Spleen (tissue), 11 donors: ENCODE measurements at regions not wholly inside any gene's neighbourhood (a gene's known extent, or its start where the extent isn't known, plus 50 kb on each side); places are given as distances from the start of the nearest gene placed in this dataset.

Source experiments
- DNase-seq: peaks from one replicate; pipeline ENCODE4 v3.0.0-alpha.2; 2020
- H3K27ac ChIP-seq, 8 donors: fragments of 200-600 bp; sonication (generic) in 7 of 8; 1 replicate in 4 of 8; 2 replicates in 4 of 8; pipeline versions ENCODE4 v1.5.0 to v1.8.0; 2016 to 2021; ENCODE audit warnings: inconsistent platforms in 4 of 8, mild to moderate bottlenecking in 4 of 8, moderate library complexity in 1 of 8
- H3K27me3 ChIP-seq, 7 donors: fragments of 200-600 bp; sonication (generic) in 6 of 7; replicated peaks in 1 of 7; 1 replicate in 4 of 7; 2 replicates in 3 of 7; pipeline versions ENCODE4 v1.5.0 to v1.8.0; 2016 to 2021; ENCODE audit warnings: inconsistent platforms in 3 of 7, mild to moderate bottlenecking in 1 of 7
- H3K36me3 ChIP-seq, 6 donors: fragments of 200-600 bp; sonication (generic) in 5 of 6; 1 replicate in 4 of 6; 2 replicates in 2 of 6; pipeline versions ENCODE4 v1.5.0 to v1.8.0; 2016 to 2021; ENCODE audit warnings: inconsistent platforms in 2 of 6
- H3K4me1 ChIP-seq, 6 donors: fragments of 200-600 bp; sonication (generic) in 5 of 6; 1 replicate in 3 of 6; 2 replicates in 3 of 6; pipeline versions ENCODE4 v1.5.0 to v1.8.0; 2016 to 2021; ENCODE audit warnings: inconsistent platforms in 3 of 6
- H3K4me3 ChIP-seq, 8 donors: fragments of 200-600 bp; sonication (generic) in 7 of 8; 1 replicate in 4 of 8; 2 replicates in 4 of 8; pipeline versions ENCODE4 v1.5.0 to v1.8.0; 2016 to 2021; ENCODE audit warnings: inconsistent platforms in 4 of 8, mild to moderate bottlenecking in 4 of 8, moderate library complexity in 2 of 8
- H3K9me3 ChIP-seq, 8 donors: fragments of 200-600 bp; sonication (generic) in 7 of 8; 1 replicate in 4 of 8; 2 replicates in 4 of 8; pipeline versions ENCODE4 v1.5.0 to v1.8.0; 2016 to 2021; ENCODE audit warnings: inconsistent platforms in 4 of 8
- POLR2A ChIP-seq, 3 donors: fragments of 450-650 bp; IDR thresholded peaks; one replicate each; pipeline ENCODE4 v1.5.1; 2017; ENCODE audit warnings: antibody characterized with exemption in 3 of 3, mild to moderate bottlenecking in 1 of 3
- POLR2AphosphoS5 ChIP-seq, 3 donors: sonication (generic); formaldehyde crosslinking; IDR thresholded peaks; one replicate each; pipeline ENCODE4 v1.5.1; 2017; ENCODE audit warnings: antibody characterized with exemption in 3 of 3
- WGBS, 5 donors: extraction: QIAGEN DNeasy Blood & Tissue Kit in 3 of 5; methylation state at CpG; one replicate each; pipeline versions ENCODE4 v1.1.5 to v1.1.7; 2013 to 2018; 5-methylcytosine and 5-hydroxymethylcytosine counted together
- intact Hi-C: fragments of 100-400 bp; cut with DNase I; formaldehyde crosslinking; loops from one replicate; pipeline ENCODE4 v1.15.0; 2023; ENCODE audit warnings: low total_unique reads
- TF ChIP-seq, protein P1 (sequence below), 11 experiments: fragments of 200-600 bp in 7 of 11; fragments of 450-650 bp in 4 of 11; sonication (generic) in 4 of 11; IDR thresholded peaks in 8 of 11; conservative IDR thresholded peaks in 3 of 11; 1 replicate in 7 of 11; 2 replicates in 4 of 11; pipeline versions ENCODE4 v1.4.0 to v1.8.0; 2016 to 2021; ENCODE audit warnings: antibody characterized with exemption in 11 of 11, inconsistent platforms in 4 of 11, mild to moderate bottlenecking in 1 of 11
- donor health status: healthy with polysubstance abuse.
- donor health status: DM: no; HTN: no; CAD: no; lungs with moderate emphysema.
- donor health status: DM: no; HTN: no; CAD: no.
- donor health status: Bipolar disorder and iron deficiency.
- donor health status: healthy.
- donor health status: DM: no; HTN: no; CAD: no.
- donor health status: DM: yes; HTN: yes; CAD: no.

DNA sequence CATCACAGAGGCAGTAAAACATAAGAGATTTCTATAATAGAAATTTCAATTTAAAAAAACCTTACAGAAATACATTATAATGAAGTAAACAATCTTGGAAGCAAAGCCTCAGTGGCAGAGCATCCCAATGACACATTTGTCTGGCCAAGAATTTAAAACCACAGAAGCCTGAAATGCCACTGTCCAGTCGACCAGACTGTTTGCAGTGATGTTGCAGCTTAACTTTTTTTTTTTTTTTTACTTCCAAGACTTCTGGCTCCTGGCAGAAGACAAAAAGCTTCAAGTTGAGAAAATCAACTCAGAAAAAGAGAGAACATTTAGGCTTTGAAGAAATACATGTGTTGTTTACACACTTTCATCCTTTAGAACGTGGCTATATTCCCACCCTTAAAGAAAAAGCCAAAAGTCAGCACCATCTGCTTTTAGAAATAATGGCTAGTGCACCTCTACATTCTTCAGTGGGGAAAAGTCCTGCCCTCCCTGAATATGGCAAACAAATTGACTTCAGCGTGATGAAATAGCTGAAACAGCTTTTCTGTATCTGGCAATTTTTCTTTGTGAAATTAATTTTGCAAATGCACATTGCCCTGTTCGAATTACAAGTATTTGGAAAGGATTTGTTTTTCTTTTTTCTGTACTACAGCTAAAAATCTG is 205.5 kb upstream of the MON1B start:
- no peak overlapping the region for H3K4me3 ChIP-seq
- DNase-seq = no peak
- 43 to 68% (median 61%) methylated on average over 4 of the region's 4 CpGs for WGBS, 5 donors
- intact Hi-C loops = no loop called here
- H3K27me3 ChIP-seq = no peaks in the 10 kb centered on the region
- H3K27ac ChIP-seq = no peak overlapping the region
- TF ChIP-seq, protein P1, sequence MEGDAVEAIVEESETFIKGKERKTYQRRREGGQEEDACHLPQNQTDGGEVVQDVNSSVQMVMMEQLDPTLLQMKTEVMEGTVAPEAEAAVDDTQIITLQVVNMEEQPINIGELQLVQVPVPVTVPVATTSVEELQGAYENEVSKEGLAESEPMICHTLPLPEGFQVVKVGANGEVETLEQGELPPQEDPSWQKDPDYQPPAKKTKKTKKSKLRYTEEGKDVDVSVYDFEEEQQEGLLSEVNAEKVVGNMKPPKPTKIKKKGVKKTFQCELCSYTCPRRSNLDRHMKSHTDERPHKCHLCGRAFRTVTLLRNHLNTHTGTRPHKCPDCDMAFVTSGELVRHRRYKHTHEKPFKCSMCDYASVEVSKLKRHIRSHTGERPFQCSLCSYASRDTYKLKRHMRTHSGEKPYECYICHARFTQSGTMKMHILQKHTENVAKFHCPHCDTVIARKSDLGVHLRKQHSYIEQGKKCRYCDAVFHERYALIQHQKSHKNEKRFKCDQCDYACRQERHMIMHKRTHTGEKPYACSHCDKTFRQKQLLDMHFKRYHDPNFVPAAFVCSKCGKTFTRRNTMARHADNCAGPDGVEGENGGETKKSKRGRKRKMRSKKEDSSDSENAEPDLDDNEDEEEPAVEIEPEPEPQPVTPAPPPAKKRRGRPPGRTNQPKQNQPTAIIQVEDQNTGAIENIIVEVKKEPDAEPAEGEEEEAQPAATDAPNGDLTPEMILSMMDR (IDR thresholded peaks at IDR 0.05 in 8 of 11, conservative IDR thresholded peaks at IDR 0.05 in 3 of 11) = no peak
- TF ChIP-seq POLR2AphosphoS5 (IDR thresholded peaks at IDR 0.05) (no peak), POLR2A (IDR thresholded peaks at IDR 0.05) (no peak)
- peaks cover 0 to 7% (median 2%) of the 10 kb centered on the region in 8 donors for H3K9me3 ChIP-seq
- no peaks in the 10 kb centered on the region for H3K4me1 ChIP-seq
- H3K36me3 ChIP-seq = no peaks in the 10 kb centered on the region

DNA sequence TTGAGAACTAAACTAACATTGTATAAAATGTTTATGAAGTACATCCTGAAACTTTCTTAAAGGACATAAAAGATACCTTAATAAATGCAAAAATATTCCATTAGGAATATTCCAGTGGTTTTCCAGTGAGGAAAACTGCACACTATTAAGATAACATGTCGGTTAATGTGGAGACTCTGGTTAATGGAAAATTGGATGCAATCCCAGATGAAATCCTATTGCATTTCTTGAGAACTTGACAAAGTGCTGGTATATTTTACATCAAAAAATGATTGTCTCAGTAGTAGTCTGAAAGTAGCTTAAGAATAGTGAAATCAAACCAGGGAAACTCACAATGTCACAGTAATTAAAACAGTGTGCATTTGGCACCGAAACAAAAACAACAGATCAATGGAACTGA is 202.5 kb upstream of the MON1B start:
- intact Hi-C loops = no loop called here
- H3K9me3 ChIP-seq = peaks cover 0 to 7% (median 2%) of the 10 kb centered on the region in 8 donors
- 76 to 94% (median 84%) methylated on average over 2 of the region's 2 CpGs for WGBS, 5 donors
- no peaks in the 10 kb centered on the region for H3K27me3 ChIP-seq
- H3K36me3 ChIP-seq = no peaks in the 10 kb centered on the region
- H3K27ac ChIP-seq = no peak overlapping the region
- no peak overlapping the region for H3K4me3 ChIP-seq
- no peak for TF ChIP-seq POLR2AphosphoS5 (IDR thresholded peaks at IDR 0.05)
- TF ChIP-seq, protein P1 (IDR thresholded peaks at IDR 0.05 in 8 of 11, conservative IDR thresholded peaks at IDR 0.05 in 3 of 11) = no peak
- no peak for TF ChIP-seq POLR2A (IDR thresholded peaks at IDR 0.05)
- DNase-seq = no peak
- no peaks in the 10 kb centered on the region for H3K4me1 ChIP-seq

DNA sequence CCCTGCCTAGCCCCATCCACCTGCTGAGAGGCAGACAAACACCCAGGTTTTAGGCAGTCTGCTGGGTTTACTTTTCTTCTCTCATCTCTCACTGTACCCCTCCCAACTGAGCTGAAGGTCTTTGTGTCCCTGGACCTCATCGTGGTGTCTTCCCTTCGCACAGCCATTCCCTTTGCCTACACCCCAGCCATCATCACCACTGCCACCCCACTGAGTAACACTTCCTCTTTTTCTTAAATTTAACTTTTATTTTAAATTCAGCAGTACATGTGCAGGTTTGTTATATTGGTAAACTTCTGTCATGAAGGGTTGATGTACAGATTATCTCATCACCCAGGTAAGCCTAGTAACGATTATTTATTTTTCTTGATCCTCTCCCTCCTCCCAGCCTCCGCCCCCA is 188.3 kb upstream of the MON1B start:
- Histone ChIP-seq H3K27ac (no peak overlapping the region), H3K4me1 (no peaks in the 10 kb centered on the region), H3K9me3 (no peaks in the 10 kb centered on the region), H3K27me3 (no peaks in the 10 kb centered on the region), H3K36me3 (no peaks in the 10 kb centered on the region), H3K4me3 (no peak overlapping the region)
- TF ChIP-seq POLR2A (IDR thresholded peaks at IDR 0.05) (no peak), POLR2AphosphoS5 (IDR thresholded peaks at IDR 0.05) (no peak)
- TF ChIP-seq, protein P1 (IDR thresholded peaks at IDR 0.05 in 8 of 11, conservative IDR thresholded peaks at IDR 0.05 in 3 of 11) = no peak
- intact Hi-C loops = no loop called here
- 79 to 87% (median 84%) methylated on average over 4 of the region's 4 CpGs for WGBS, 5 donors
- no peak for DNase-seq

DNA sequence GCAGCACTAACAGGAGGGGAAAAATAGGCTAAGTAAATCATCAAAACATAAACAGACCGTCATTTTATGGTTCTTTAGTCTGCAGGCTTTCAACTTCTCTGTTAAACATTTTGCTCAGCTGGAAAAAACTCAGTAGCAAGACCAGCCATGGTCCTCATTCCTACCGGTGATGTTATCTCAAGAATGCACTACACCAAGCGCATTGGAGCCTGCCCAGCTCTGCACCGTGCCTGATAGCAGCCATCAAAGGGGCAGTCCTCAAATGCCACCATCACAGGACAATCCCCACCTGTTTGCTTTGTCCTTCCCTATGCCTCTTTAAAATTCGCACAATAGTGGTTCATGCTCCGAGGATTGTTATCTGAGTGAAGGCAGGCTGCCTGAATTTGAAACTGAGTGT is 181.5 kb upstream of the MON1B start:
- H3K27ac ChIP-seq = no peak overlapping the region
- WGBS, 5 donors = 64 to 78% (median 74%) methylated on average over 6 of the region's 6 CpGs

More for the DNA sequence above, 181.5 kb upstream of the MON1B start:
- intact Hi-C loops = no loop called here
- TF ChIP-seq, protein P1 (IDR thresholded peaks at IDR 0.05 in 8 of 11, conservative IDR thresholded peaks at IDR 0.05 in 3 of 11) = no peak
- TF ChIP-seq POLR2A (IDR thresholded peaks at IDR 0.05) (no peak), POLR2AphosphoS5 (IDR thresholded peaks at IDR 0.05) (no peak)
- no peaks in the 10 kb centered on the region for H3K27me3 ChIP-seq
- H3K36me3 ChIP-seq = no peaks in the 10 kb centered on the region
- peaks cover 0 to 22% (median 8%) of the 10 kb centered on the region in 8 donors for H3K9me3 ChIP-seq
- no peaks in the 10 kb centered on the region for H3K4me1 ChIP-seq
- no peak overlapping the region for H3K4me3 ChIP-seq
- DNase-seq = no peak
